ENCODE measurements at regions not wholly inside any gene's neighbourhood (a gene's known extent, or its start where the extent isn't known, plus 50 kb on each side); places are given as distances from the start of the nearest gene placed in this dataset.

DNA sequence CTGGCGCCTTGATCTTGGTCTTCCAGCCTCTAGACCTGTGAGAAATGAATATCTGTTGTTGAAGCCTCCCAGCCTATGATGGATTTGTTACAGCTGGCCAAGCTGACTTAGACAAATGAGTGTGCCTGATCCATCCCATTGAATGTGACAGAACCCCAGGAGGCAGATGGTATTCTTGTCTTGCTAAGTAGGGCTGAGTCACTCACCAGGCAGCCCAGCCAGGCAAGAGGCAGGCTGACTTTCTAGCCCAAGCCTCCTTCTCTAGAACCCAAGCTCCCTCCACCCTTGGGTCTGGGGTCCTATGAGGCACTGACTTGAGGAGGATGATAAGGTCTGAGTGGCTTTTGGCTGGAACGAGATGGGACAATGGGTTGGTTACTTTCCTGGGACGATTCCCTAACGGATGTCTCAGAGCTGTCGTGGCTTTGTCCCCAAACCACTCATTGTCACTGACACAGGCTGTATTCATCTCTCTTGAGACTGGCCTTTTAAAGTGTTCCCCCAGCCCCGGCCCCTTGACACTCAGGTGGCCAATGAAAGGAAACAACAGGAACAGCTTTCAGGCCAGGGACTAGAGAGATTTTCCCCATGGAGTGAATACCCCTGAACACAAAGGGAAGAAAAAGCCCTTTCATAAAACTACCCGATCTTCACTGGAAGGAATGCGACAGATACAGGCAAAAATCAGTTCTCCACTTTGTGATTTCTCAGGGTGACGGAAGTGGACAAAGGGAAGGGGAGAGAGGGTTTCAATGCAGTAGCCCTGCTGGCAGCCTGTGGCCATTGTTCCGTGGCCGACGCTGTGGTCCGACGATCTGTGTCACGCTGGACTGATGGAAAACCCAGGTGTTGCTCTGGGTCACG, 264.2 kb downstream of the AACS start (continued):
- no peak for TF ChIP-seq RAD21 (IDR thresholded peaks at IDR 0.05 in 1 of 2, conservative IDR thresholded peaks at IDR 0.05 in 1 of 2; ENCODE audit: low read depth in 2 of 2, low read length in 2 of 2)
- TF ChIP-seq PHF8 (conservative IDR thresholded peaks at IDR 0.05; ENCODE audit: low read depth, low read length), result no peak
- TF ChIP-seq HDAC6 (IDR thresholded peaks at IDR 0.05; ENCODE audit: low read depth, low read length), result no peak
- TF ChIP-seq, protein P1, sequence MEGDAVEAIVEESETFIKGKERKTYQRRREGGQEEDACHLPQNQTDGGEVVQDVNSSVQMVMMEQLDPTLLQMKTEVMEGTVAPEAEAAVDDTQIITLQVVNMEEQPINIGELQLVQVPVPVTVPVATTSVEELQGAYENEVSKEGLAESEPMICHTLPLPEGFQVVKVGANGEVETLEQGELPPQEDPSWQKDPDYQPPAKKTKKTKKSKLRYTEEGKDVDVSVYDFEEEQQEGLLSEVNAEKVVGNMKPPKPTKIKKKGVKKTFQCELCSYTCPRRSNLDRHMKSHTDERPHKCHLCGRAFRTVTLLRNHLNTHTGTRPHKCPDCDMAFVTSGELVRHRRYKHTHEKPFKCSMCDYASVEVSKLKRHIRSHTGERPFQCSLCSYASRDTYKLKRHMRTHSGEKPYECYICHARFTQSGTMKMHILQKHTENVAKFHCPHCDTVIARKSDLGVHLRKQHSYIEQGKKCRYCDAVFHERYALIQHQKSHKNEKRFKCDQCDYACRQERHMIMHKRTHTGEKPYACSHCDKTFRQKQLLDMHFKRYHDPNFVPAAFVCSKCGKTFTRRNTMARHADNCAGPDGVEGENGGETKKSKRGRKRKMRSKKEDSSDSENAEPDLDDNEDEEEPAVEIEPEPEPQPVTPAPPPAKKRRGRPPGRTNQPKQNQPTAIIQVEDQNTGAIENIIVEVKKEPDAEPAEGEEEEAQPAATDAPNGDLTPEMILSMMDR (IDR thresholded peaks at IDR 0.05; ENCODE audit: control extremely low read depth in 1 of 3, insufficient read depth in 1 of 3, low read depth in 1 of 3, low read length in 3 of 3), result peak in 2 of 3 experiments; percentile 9 to 14; a peak in 2 of 4 replicates
- TF ChIP-seq BCL11A (IDR thresholded peaks at IDR 0.05; ENCODE audit: low read depth in 2 of 2, low read length in 2 of 2), result no peak
- TF ChIP-seq TAF7 (optimal IDR thresholded peaks at IDR 0.05; ENCODE audit: borderline replicate concordance, low read depth, low read length), result no peak
- TF ChIP-seq KDM4A (IDR thresholded peaks at IDR 0.05; ENCODE audit: low read depth, low read length, severe bottlenecking), result no peak
- TF ChIP-seq CTBP2 (IDR thresholded peaks at IDR 0.05; ENCODE audit: borderline replicate concordance, insufficient read depth, insufficient read length, low read length), result peak; percentile 46
- TF ChIP-seq SIN3A (conservative IDR thresholded peaks at IDR 0.05 in 1 of 2, IDR thresholded peaks at IDR 0.05 in 1 of 2; ENCODE audit: low read depth in 1 of 2, low read length in 2 of 2), result peak; percentile 86 to 91; a peak in 1 of 4 replicates
- TF ChIP-seq TCF12 (IDR thresholded peaks at IDR 0.05; ENCODE audit: low read depth, low read length), result no peak
- TF ChIP-seq NANOG (IDR thresholded peaks at IDR 0.05; ENCODE audit: insufficient read depth, low read depth, low read length, poor library complexity, severe bottlenecking), result no peak
- TF ChIP-seq POLR2AphosphoS5 (IDR thresholded peaks at IDR 0.05; ENCODE audit: low read depth, low read length), result peak; percentile 52; the same call in 1 of the 2 replicates
